MCF 10A (cell line): ENCODE measurements at regions not wholly inside any gene's neighbourhood (a gene's known extent, or its start where the extent isn't known, plus 50 kb on each side); places are given as distances from the start of the nearest gene placed in this dataset.

Experiments
- BruUV-seq: library from RNA; stranded (reverse); fragments of 400-500 nt; replicated peaks from 2 replicates; lab custom pipeline; 2021; lab: Mats Ljungman, UMichigan
- CTCF ChIA-PET: fragments of 300-600 bp; sonication (Branson Sonifier 250); formaldehyde crosslinking; extraction: SDS; loops from one replicate; lab custom pipeline; 2021; ENCODE audit warnings: antibody characterized with exemption, inconsistent platforms; lab: Yijun Ruan, JAX
- POLR2A ChIA-PET: fragments of 300-600, 350-650 bp; sonication (Branson Sonifier 250); formaldehyde crosslinking; extraction: SDS; loops from one replicate; lab custom pipeline; 2020; ENCODE audit warnings: antibody characterized with exemption, inconsistent platforms; lab: Yijun Ruan, JAX
- DNase-seq: peaks from one replicate; pipeline ENCODE4 v3.0.0-alpha.2; 2018; ENCODE audit not compliant: unreplicated experiment
- H3K27ac Mint-ChIP-seq: one replicate; pipeline ENCODE4 v1.8.0; 2022; ENCODE audit warnings: mild to moderate bottlenecking, low read depth, mixed read lengths; ENCODE audit not compliant: unreplicated experiment
- H3K27me3 Mint-ChIP-seq: one replicate; pipeline ENCODE4 v1.8.0; 2022; ENCODE audit warnings: mixed read lengths; ENCODE audit not compliant: insufficient read depth, unreplicated experiment
- H3K36me3 Mint-ChIP-seq: one replicate; pipeline ENCODE4 v1.8.0; 2022; ENCODE audit warnings: mild to moderate bottlenecking, moderate library complexity, mixed read lengths; ENCODE audit not compliant: insufficient read depth, unreplicated experiment
- H3K4me1 Mint-ChIP-seq: one replicate; pipeline ENCODE4 v1.8.0; 2022; ENCODE audit warnings: mixed read lengths; ENCODE audit not compliant: insufficient read depth, unreplicated experiment
- H3K4me3 Mint-ChIP-seq: one replicate; pipeline ENCODE4 v1.8.0; 2022; ENCODE audit warnings: mild to moderate bottlenecking, moderate library complexity, mixed read lengths; ENCODE audit not compliant: unreplicated experiment
- H3K9me3 Mint-ChIP-seq: one replicate; pipeline ENCODE4 v1.8.0; 2022; ENCODE audit warnings: mixed read lengths; ENCODE audit not compliant: unreplicated experiment
- intact Hi-C: fragments of 100-400 bp; cut with micrococcal nuclease; formaldehyde crosslinking; loops from 2 replicates; pipeline ENCODE4 v1.14.1; 2022
- TF ChIP-seq, protein P1 (sequence below): fragments of 200-600 bp; IDR thresholded peaks from one replicate; pipeline ENCODE4 v1.8.0; 2022; ENCODE audit warnings: antibody characterized with exemption, mild to moderate bottlenecking; ENCODE audit not compliant: unreplicated experiment

DNA sequence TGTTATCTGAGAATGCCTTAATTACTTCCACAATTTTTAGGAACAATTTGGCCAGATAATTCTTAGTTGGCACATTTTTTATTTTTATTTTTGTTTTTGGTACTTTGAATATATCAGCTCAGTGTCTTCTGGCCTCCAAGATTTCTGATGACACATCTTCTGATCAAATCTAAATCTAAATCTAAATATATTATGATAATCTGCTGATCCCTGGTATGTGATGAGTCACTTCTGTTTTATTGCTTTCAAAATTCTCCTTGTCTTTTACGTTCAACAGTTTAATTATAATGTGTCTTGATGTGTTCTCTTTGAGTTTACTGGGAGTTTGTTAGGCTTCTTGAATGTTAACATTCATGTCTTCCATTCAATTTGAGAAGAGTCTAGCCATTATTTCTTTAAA lies 436.8 kb downstream of the CDH9 start:
- Mint-ChIP-seq H3K4me1 (peaks cover 8% of the 10 kb centered on the region), H3K27ac (no peak overlapping the region), H3K9me3 (no peaks in the 10 kb centered on the region), H3K4me3 (no peak overlapping the region), H3K36me3 (no peaks in the 10 kb centered on the region), H3K27me3 (no peaks in the 10 kb centered on the region)
- no peak for DNase-seq
- intact Hi-C loops = no loop called here
- POLR2A ChIA-PET = no interaction called here
- TF ChIP-seq, protein P1, sequence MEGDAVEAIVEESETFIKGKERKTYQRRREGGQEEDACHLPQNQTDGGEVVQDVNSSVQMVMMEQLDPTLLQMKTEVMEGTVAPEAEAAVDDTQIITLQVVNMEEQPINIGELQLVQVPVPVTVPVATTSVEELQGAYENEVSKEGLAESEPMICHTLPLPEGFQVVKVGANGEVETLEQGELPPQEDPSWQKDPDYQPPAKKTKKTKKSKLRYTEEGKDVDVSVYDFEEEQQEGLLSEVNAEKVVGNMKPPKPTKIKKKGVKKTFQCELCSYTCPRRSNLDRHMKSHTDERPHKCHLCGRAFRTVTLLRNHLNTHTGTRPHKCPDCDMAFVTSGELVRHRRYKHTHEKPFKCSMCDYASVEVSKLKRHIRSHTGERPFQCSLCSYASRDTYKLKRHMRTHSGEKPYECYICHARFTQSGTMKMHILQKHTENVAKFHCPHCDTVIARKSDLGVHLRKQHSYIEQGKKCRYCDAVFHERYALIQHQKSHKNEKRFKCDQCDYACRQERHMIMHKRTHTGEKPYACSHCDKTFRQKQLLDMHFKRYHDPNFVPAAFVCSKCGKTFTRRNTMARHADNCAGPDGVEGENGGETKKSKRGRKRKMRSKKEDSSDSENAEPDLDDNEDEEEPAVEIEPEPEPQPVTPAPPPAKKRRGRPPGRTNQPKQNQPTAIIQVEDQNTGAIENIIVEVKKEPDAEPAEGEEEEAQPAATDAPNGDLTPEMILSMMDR = no peak
- CTCF ChIA-PET = no interaction called here
- BruUV-seq = no TSS peak

GRCh38 chr5:26582350-26583045 lies 455.9 kb downstream of the CDH9 start:
- Mint-ChIP-seq H3K36me3 (no peaks in the 10 kb centered on the region), H3K27ac (no peak overlapping the region), H3K27me3 (no peaks in the 10 kb centered on the region), H3K4me1 (no peaks in the 10 kb centered on the region), H3K9me3 (no peaks in the 10 kb centered on the region), H3K4me3 (no peak overlapping the region)
- peak; percentile 51 for DNase-seq
- intact Hi-C loops = no loop called here
- BruUV-seq = no TSS peak
- TF ChIP-seq, protein P1 = no peak
- CTCF ChIA-PET = interaction anchor here (0.6 to 1.3 kb wide), 4 partner anchors 14 to 235 kb away, joined by 3 read pairs; no protein-coding TSS in a partner anchor
- POLR2A ChIA-PET = interaction anchor here (0.7 kb wide), 1 partner anchor 11 kb away, joined by 3 read pairs; no protein-coding TSS in a partner anchor

GRCh38 chr5:26579712-26580111 lies 458.7 kb downstream of the CDH9 start:
- Mint-ChIP-seq H3K27me3 (no peaks in the 10 kb centered on the region), H3K4me3 (no peak overlapping the region), H3K9me3 (no peaks in the 10 kb centered on the region), H3K4me1 (no peaks in the 10 kb centered on the region), H3K36me3 (no peaks in the 10 kb centered on the region), H3K27ac (no peak overlapping the region)
- CTCF ChIA-PET = no interaction called here
- intact Hi-C loops = no loop called here
- no peak for DNase-seq
- BruUV-seq = no TSS peak
- POLR2A ChIA-PET = no interaction called here
- TF ChIP-seq, protein P1 = no peak

DNA sequence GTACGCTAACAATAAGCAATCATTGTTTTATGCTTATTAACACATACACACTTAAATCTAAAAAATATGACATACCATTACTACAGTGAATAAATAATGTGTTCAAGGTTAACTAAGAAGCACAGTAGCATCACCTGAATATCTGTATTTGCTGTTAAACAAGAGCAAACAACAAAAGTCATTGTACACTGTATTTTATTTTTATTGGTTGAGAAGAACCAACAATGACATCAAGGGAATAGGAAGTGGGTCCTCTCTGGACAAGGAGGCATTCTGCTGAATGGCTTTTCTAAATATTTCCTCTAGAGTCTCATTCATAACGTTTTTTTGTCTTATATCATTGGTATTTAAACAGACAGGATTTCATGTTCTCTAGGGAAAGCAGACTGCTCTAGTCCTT lies 460.4 kb downstream of the CDH9 start:
- TF ChIP-seq, protein P1 = no peak
- ChIA-PET CTCF (no interaction called here), POLR2A (no interaction called here)
- H3K36me3 Mint-ChIP-seq = no peaks in the 10 kb centered on the region
- H3K27ac Mint-ChIP-seq = no peak overlapping the region
- no peaks in the 10 kb centered on the region for H3K9me3 Mint-ChIP-seq
- no TSS peak for BruUV-seq
- no peak for DNase-seq
- intact Hi-C loops = no loop called here
- H3K4me3 Mint-ChIP-seq = no peak overlapping the region
- no peaks in the 10 kb centered on the region for H3K4me1 Mint-ChIP-seq
- H3K27me3 Mint-ChIP-seq = no peaks in the 10 kb centered on the region
